ENCODE measurements at regions not wholly inside any gene's neighbourhood (a gene's known extent, or its start where the extent isn't known, plus 50 kb on each side); places are given as distances from the start of the nearest gene placed in this dataset.

DNA sequence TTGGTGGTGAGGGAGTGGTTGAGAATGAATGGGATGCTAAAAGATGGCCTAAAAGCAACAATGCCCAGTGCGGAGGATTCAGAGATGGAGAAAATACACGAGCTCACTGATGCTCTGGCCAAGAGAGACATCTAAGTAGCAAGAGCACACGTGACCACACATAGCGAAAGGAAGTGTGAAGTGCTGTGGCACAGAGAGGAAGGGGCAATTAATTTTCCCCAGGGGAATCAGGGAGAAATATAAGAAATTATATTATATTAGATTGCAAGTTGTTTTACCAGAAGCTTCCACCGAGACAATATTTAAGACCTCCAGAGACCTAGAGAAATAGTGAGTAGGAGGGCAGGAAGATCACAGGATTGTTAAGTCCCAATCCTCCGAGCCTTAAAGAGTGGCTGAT, 80.6 kb downstream of the RCN1 start:
- Histone ChIP-seq H3K4me3 (no peak overlapping the region), H3K27me3 (ENCODE audit: insufficient read depth) (no peaks in the 10 kb centered on the region), H3K79me2 (replicated peaks; ENCODE audit: insufficient read depth) (no peaks in the 10 kb centered on the region), H3K4me1 (ENCODE audit: insufficient read depth) (no peaks in the 10 kb centered on the region), H2AFZ (no peak overlapping the region), H3K9me2 (ENCODE audit: insufficient read depth) (no peaks in the 10 kb centered on the region), H3K4me2 (no peak overlapping the region), H4K20me1 (replicated peaks; ENCODE audit: insufficient read depth) (no peaks in the 10 kb centered on the region), H3K36me3 (ENCODE audit: insufficient read depth) (no peaks in the 10 kb centered on the region), H3F3A (replicated peaks; ENCODE audit: low read depth) (no peaks in the 10 kb centered on the region), H3K27ac (ENCODE audit: low read depth) (no peak overlapping the region)
- Mint-ChIP-seq H3K27me3 (ENCODE audit: insufficient read depth, low read depth, poor library complexity) (no peaks in the 10 kb centered on the region), H3K36me3 (ENCODE audit: low read depth) (no peaks in the 10 kb centered on the region), H3K9me3 (no peaks in the 10 kb centered on the region), H3K4me3 (no peak overlapping the region), H3K27ac (no peak overlapping the region), H3K4me1 (peaks cover 8% of the 10 kb centered on the region; the same call in 2 of the 3 replicates)
- DNase-seq (ENCODE audit: low spot score) (no peak), ATAC-seq (no peak)
- TF ChIP-seq REST (IDR thresholded peaks at IDR 0.05; ENCODE audit: unreplicated experiment), result no peak
- TF ChIP-seq POLR2AphosphoS5 (IDR thresholded peaks at IDR 0.05; ENCODE audit: low read depth), result no peak
- TF ChIP-seq, protein P1, sequence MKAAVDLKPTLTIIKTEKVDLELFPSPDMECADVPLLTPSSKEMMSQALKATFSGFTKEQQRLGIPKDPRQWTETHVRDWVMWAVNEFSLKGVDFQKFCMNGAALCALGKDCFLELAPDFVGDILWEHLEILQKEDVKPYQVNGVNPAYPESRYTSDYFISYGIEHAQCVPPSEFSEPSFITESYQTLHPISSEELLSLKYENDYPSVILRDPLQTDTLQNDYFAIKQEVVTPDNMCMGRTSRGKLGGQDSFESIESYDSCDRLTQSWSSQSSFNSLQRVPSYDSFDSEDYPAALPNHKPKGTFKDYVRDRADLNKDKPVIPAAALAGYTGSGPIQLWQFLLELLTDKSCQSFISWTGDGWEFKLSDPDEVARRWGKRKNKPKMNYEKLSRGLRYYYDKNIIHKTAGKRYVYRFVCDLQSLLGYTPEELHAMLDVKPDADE (IDR thresholded peaks at IDR 0.05), result no peak
- TF ChIP-seq STAT1 (IDR thresholded peaks at IDR 0.05; ENCODE audit: unreplicated experiment), result no peak
- no peak for TF ChIP-seq JUNB (IDR thresholded peaks at IDR 0.05; ENCODE audit: unreplicated experiment)
- no peak for TF ChIP-seq NANOG (IDR thresholded peaks at IDR 0.05; ENCODE audit: borderline replicate concordance)
- TF ChIP-seq EZH2 (IDR thresholded peaks at IDR 0.05; ENCODE audit: low read depth, unreplicated experiment), result no peak
- TF ChIP-seq ZNF462 (CRISPR knock-in tag; IDR thresholded peaks at IDR 0.05), result no peak
- no peak for TF ChIP-seq CREB1 (CRISPR knock-in tag; IDR thresholded peaks at IDR 0.05; ENCODE audit: low read depth)
- no peak for TF ChIP-seq ZNF114 (CRISPR knock-in tag; IDR thresholded peaks at IDR 0.05)
- TF ChIP-seq ZNF331 (CRISPR knock-in tag; IDR thresholded peaks at IDR 0.05; ENCODE audit: low read depth), result no peak
- TF ChIP-seq EZH2phosphoT487 (IDR thresholded peaks at IDR 0.05; ENCODE audit: unreplicated experiment), result no peak
- TF ChIP-seq CTCF (conservative IDR thresholded peaks at IDR 0.05; ENCODE audit: low read depth in 2 of 2), result no peak

Measured in GM23338 (cell line).